Peyer's patch (tissue), 4 donors: ENCODE measurements at regions not wholly inside any gene's neighbourhood (a gene's known extent, or its start where the extent isn't known, plus 50 kb on each side); places are given as distances from the start of the nearest gene placed in this dataset.

Source experiments
- POLR2A ChIP-seq, 2 donors: fragments of 450-650 bp; IDR thresholded peaks; one replicate each; pipeline ENCODE4 v1.5.1; 2017; ENCODE audit warnings: antibody characterized with exemption in 2 of 2, mild to moderate bottlenecking in 2 of 2, moderate library complexity in 2 of 2
- TF ChIP-seq, protein P1 (sequence below), 6 experiments: fragments of 450-650 bp in 4 of 6; fragments of 200-600 bp in 2 of 6; sonication (generic) in 1 of 6; IDR thresholded peaks; one replicate each; pipeline ENCODE4 v1.5.1; 2017 to 2019; ENCODE audit warnings: antibody characterized with exemption in 6 of 6, mild to moderate bottlenecking in 3 of 6, moderate library complexity in 1 of 6

GRCh38 chr3:29195056-29195455 is 85.8 kb upstream of the RBMS3 start:
- TF ChIP-seq, protein P1, sequence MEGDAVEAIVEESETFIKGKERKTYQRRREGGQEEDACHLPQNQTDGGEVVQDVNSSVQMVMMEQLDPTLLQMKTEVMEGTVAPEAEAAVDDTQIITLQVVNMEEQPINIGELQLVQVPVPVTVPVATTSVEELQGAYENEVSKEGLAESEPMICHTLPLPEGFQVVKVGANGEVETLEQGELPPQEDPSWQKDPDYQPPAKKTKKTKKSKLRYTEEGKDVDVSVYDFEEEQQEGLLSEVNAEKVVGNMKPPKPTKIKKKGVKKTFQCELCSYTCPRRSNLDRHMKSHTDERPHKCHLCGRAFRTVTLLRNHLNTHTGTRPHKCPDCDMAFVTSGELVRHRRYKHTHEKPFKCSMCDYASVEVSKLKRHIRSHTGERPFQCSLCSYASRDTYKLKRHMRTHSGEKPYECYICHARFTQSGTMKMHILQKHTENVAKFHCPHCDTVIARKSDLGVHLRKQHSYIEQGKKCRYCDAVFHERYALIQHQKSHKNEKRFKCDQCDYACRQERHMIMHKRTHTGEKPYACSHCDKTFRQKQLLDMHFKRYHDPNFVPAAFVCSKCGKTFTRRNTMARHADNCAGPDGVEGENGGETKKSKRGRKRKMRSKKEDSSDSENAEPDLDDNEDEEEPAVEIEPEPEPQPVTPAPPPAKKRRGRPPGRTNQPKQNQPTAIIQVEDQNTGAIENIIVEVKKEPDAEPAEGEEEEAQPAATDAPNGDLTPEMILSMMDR (IDR thresholded peaks at IDR 0.05), result no peak
- TF ChIP-seq POLR2A (IDR thresholded peaks at IDR 0.05), result no peak
